Transverse colon (tissue), 4 donors: ENCODE measurements at regions not wholly inside any gene's neighbourhood (a gene's known extent, or its start where the extent isn't known, plus 50 kb on each side); places are given as distances from the start of the nearest gene placed in this dataset.
"Not testable (repeated sequence)": the region's sequence is repeated elsewhere in the genome, so short reads cannot be mapped to it uniquely, and the experiment has no call there.

Source experiments
- DNase-seq: peaks from one replicate; pipeline ENCODE4 v3.0.0-alpha.2; 2019
- H3K27ac ChIP-seq, 4 donors: fragments of 200-600 bp; sonication (generic); 2 replicates each; pipeline ENCODE4 v1.5.1; 2016 to 2018; ENCODE audit warnings: inconsistent platforms in 4 of 4
- H3K27me3 ChIP-seq: fragments of 200-600 bp; sonication (generic); 2 replicates; pipeline ENCODE4 v1.5.1; 2017; ENCODE audit warnings: inconsistent platforms
- H3K36me3 ChIP-seq, 4 donors: fragments of 200-600 bp; sonication (generic); 2 replicates each; pipeline ENCODE4 v1.5.1; 2017 to 2019; ENCODE audit warnings: inconsistent platforms in 4 of 4
- H3K4me1 ChIP-seq, 4 donors: fragments of 200-600 bp; sonication (generic); 2 replicates each; pipeline ENCODE4 v1.5.1; 2017 to 2020; ENCODE audit warnings: inconsistent platforms in 4 of 4
- H3K4me3 ChIP-seq, 4 donors: fragments of 200-600 bp; sonication (generic); 1 replicate in 1 of 4; 2 replicates in 3 of 4; pipeline versions ENCODE4 v1.5.1 to v1.6.1; 2017 to 2019; ENCODE audit warnings: inconsistent platforms in 4 of 4
- H3K9me3 ChIP-seq, 2 donors: fragments of 200-600 bp; sonication (generic); 2 replicates each; pipeline ENCODE4 v1.5.1; 2017 to 2019; ENCODE audit warnings: inconsistent platforms in 2 of 2
- CTCF ChIP-seq, 5 experiments: fragments of 200-600 bp in 3 of 5; fragments of 450-650 bp in 2 of 5; sonication (generic) in 3 of 5; IDR thresholded peaks; 1 replicate in 2 of 5; 2 replicates in 3 of 5; pipeline ENCODE4 v1.5.1; 2016 to 2017; ENCODE audit warnings: antibody characterized with exemption in 5 of 5, inconsistent platforms in 3 of 5, mild to moderate bottlenecking in 2 of 5, moderate library complexity in 1 of 5
- EP300 ChIP-seq: sonication (generic); formaldehyde crosslinking; IDR thresholded peaks from one replicate; pipeline ENCODE4 v1.6.1; 2017; ENCODE audit warnings: antibody characterized with exemption, low read depth
- POLR2A ChIP-seq: fragments of 450-650 bp; IDR thresholded peaks from one replicate; pipeline ENCODE4 v1.6.1; 2016; ENCODE audit warnings: antibody characterized with exemption, mild to moderate bottlenecking, moderate library complexity
- POLR2AphosphoS5 ChIP-seq, 3 donors: sonication (generic); formaldehyde crosslinking; IDR thresholded peaks; one replicate each; pipeline ENCODE4 v1.6.1; 2016; ENCODE audit warnings: antibody characterized with exemption in 3 of 3
- WGBS, 2 donors: methylation state at CpG; one replicate each; pipeline ENCODE4 v1.1.5; 2018; ENCODE audit warnings: low coverage in 1 of 2; 5-methylcytosine and 5-hydroxymethylcytosine counted together
- in situ Hi-C, 4 donors: fragments of 200-750 bp; cut with MboI; loops; one replicate each; pipeline versions ENCODE4 v1.15.0 to v1.15.1; 2017; ENCODE audit warnings: low sequenced_read_pairs in 3 of 4, low pct_ligation_motif_present in 1 of 4, low pct_unique_long_range_greater_than_20kb in 1 of 4
- intact Hi-C: fragments of 100-400 bp; cut with DNase I; formaldehyde crosslinking; loops from one replicate; pipeline ENCODE4 v1.15.1; 2023; ENCODE audit warnings: low total_unique reads

- in situ Hi-C loops (no loop called here), intact Hi-C loops (no loop called here)
- no peaks in the 10 kb centered on the region for H3K9me3 ChIP-seq
- H3K27me3 ChIP-seq, result no peaks in the 10 kb centered on the region
- no peak overlapping the region for H3K27ac ChIP-seq
- H3K36me3 ChIP-seq, result no peaks in the 10 kb centered on the region
- 67 to 94% methylated on average over 1 of the region's 1 CpG for WGBS, 2 donors
- no peaks in the 10 kb centered on the region for H3K4me1 ChIP-seq
- TF ChIP-seq POLR2A (no peak), CTCF (IDR thresholded peaks at IDR 0.05) (no peak), POLR2AphosphoS5 (IDR thresholded peaks at IDR 0.05) (no peak), EP300 (no peak)
- H3K4me3 ChIP-seq, result no peak overlapping the region
- DNase-seq, result no peak
Measured at GRCh38 chr3:169020371-169020770, 643.1 kb downstream of the MECOM start.

GRCh38 chr3:169009453-169009852 is 654.1 kb downstream of the MECOM start:
- intact Hi-C loops (no loop called here), in situ Hi-C loops (no loop called here)
- H3K9me3 ChIP-seq, result no peaks in the 10 kb centered on the region
- TF ChIP-seq POLR2A (no peak), POLR2AphosphoS5 (IDR thresholded peaks at IDR 0.05) (no peak), EP300 (no peak), CTCF (IDR thresholded peaks at IDR 0.05) (no peak)
- no peak overlapping the region for H3K27ac ChIP-seq
- no peak overlapping the region for H3K4me3 ChIP-seq
- no peak for DNase-seq
- no peaks in the 10 kb centered on the region for H3K36me3 ChIP-seq
- no peaks in the 10 kb centered on the region for H3K4me1 ChIP-seq
- no peaks in the 10 kb centered on the region for H3K27me3 ChIP-seq

GRCh38 chr3:169008776-169009358 is 654.6 kb downstream of the MECOM start:
- intact Hi-C loops, result no loop called here
- Histone ChIP-seq H3K4me3 (no peak overlapping the region), H3K4me1 (no peaks in the 10 kb centered on the region), H3K27me3 (no peaks in the 10 kb centered on the region), H3K9me3 (no peaks in the 10 kb centered on the region), H3K27ac (no peak overlapping the region), H3K36me3 (no peaks in the 10 kb centered on the region)
- 29 to 33% methylated on average over 2 of the region's 2 CpGs for WGBS, 2 donors
- no peak for TF ChIP-seq POLR2AphosphoS5 (IDR thresholded peaks at IDR 0.05)
- TF ChIP-seq POLR2A, result no peak
- TF ChIP-seq CTCF (IDR thresholded peaks at IDR 0.05), result no peak
- no peak for TF ChIP-seq EP300
- in situ Hi-C loops, result no loop called here
- no peak for DNase-seq

GRCh38 chr3:169007145-169007544 is 656.4 kb downstream of the MECOM start:
- no peak for TF ChIP-seq CTCF (IDR thresholded peaks at IDR 0.05)
- TF ChIP-seq POLR2A, result no peak
- TF ChIP-seq EP300, result no peak
- TF ChIP-seq POLR2AphosphoS5 (IDR thresholded peaks at IDR 0.05), result no peak
- no peak for DNase-seq
- Histone ChIP-seq H3K9me3 (no peaks in the 10 kb centered on the region), H3K4me1 (no peaks in the 10 kb centered on the region), H3K4me3 (no peak overlapping the region), H3K27ac (no peak overlapping the region), H3K27me3 (no peaks in the 10 kb centered on the region), H3K36me3 (no peaks in the 10 kb centered on the region)
- WGBS, 2 donors, result 75 to 76% methylated on average over 2 of the region's 2 CpGs
- in situ Hi-C loops, result no loop called here
- intact Hi-C loops, result no loop called here

GRCh38 chr3:169006398-169006797 is 657.1 kb downstream of the MECOM start:
- H3K27ac ChIP-seq, DNase-seq, H3K27me3 ChIP-seq, H3K9me3 ChIP-seq, in situ Hi-C loops, H3K36me3 ChIP-seq, H3K4me3 ChIP-seq, H3K4me1 ChIP-seq, intact Hi-C loops: not testable (repeated sequence)
- WGBS, 2 donors, result 95 to 100% methylated on average over 2 to 5 of the region's 5 CpGs
